Keratinocyte (primary cell): ENCODE measurements at regions not wholly inside any gene's neighbourhood (a gene's known extent, or its start where the extent isn't known, plus 50 kb on each side); places are given as distances from the start of the nearest gene placed in this dataset.

Experiments
- DNase-seq: peaks from one replicate; pipeline ENCODE4 v3.0.0-alpha.2; 2011; ENCODE audit warnings: low read depth, missing footprints, low spot score
- FAIRE-seq: peaks from 2 replicates; lab custom pipeline; 2011; peaks lifted over from hg19 to GRCh38; lab: Jason Lieb, UNC
- H2AFZ ChIP-seq: 2 replicates; pipeline ENCODE4 v1.6.0; 2012; ENCODE audit warnings: low read length, control low read depth, inconsistent platforms; ENCODE audit not compliant: control insufficient read depth
- H3K27ac ChIP-seq: 2 replicates; pipeline ENCODE4 v1.5.1; 2011; ENCODE audit warnings: low read length; ENCODE audit not compliant: control insufficient read depth, insufficient read depth
- H3K27me3 ChIP-seq: 3 replicates; pipeline ENCODE4 v1.6.0; 2011; ENCODE audit warnings: low read length; ENCODE audit not compliant: control insufficient read depth, insufficient read depth; ENCODE audit errors: extremely low read depth
- H3K36me3 ChIP-seq, 2 experiments: 2 replicates in 1 of 2; 3 replicates in 1 of 2; pipeline ENCODE4 v1.5.1; 2011; ENCODE audit warnings: low read length in 2 of 2, mild to moderate bottlenecking in 1 of 2; ENCODE audit not compliant: control insufficient read depth in 2 of 2, insufficient read depth in 2 of 2; ENCODE audit errors: extremely low read depth in 1 of 2
- H3K4me1 ChIP-seq: 3 replicates; pipeline ENCODE4 v1.5.1; 2011; ENCODE audit warnings: low read length; ENCODE audit not compliant: control insufficient read depth, insufficient read depth; ENCODE audit errors: extremely low read depth
- H3K4me2 ChIP-seq: 3 replicates; pipeline ENCODE4 v1.6.0; 2011; ENCODE audit warnings: low read depth, low read length; ENCODE audit not compliant: control insufficient read depth, insufficient read depth; ENCODE audit errors: extremely low read depth
- H3K4me3 ChIP-seq, 3 experiments: fragments of 200-600 bp in 1 of 3; sonication (generic) in 1 of 3; 2 replicates in 2 of 3; 3 replicates in 1 of 3; pipeline ENCODE4 v1.5.1; 2011 to 2016; ENCODE audit warnings: low read length in 3 of 3, mild to moderate bottlenecking in 3 of 3, control low read depth in 2 of 3, inconsistent platforms in 1 of 3, low read depth in 1 of 3, mixed read lengths in 1 of 3, mixed run types in 1 of 3, moderate library complexity in 1 of 3; ENCODE audit not compliant: control insufficient read depth in 2 of 3, insufficient read depth in 2 of 3; ENCODE audit errors: extremely low read depth in 1 of 3
- H3K79me2 ChIP-seq: 2 replicates; pipeline ENCODE4 v1.6.0; 2012; ENCODE audit warnings: low read length; ENCODE audit not compliant: control insufficient read depth, insufficient read depth
- H3K9ac ChIP-seq: 3 replicates; pipeline ENCODE4 v1.6.0; 2011; ENCODE audit warnings: low read length; ENCODE audit not compliant: control insufficient read depth, insufficient read depth; ENCODE audit errors: extremely low read depth
- H3K9me1 ChIP-seq: 3 replicates; pipeline ENCODE4 v1.6.0; 2011; ENCODE audit warnings: low read length; ENCODE audit not compliant: control insufficient read depth, insufficient read depth; ENCODE audit errors: extremely low read depth
- H3K9me3 ChIP-seq: 2 replicates; pipeline ENCODE4 v1.5.1; 2012; ENCODE audit warnings: low read depth, low read length; ENCODE audit not compliant: control insufficient read depth
- H4K20me1 ChIP-seq: 3 replicates; pipeline ENCODE4 v1.6.0; 2011; ENCODE audit warnings: low read length; ENCODE audit not compliant: control insufficient read depth, insufficient read depth; ENCODE audit errors: extremely low read depth
- CTCF ChIP-seq, 3 experiments: IDR thresholded peaks in 1 of 3; conservative IDR thresholded peaks in 1 of 3; optimal IDR thresholded peaks in 1 of 3; 2 replicates in 2 of 3; 3 replicates in 1 of 3; pipeline versions ENCODE3 to v1.5.1; 2011; ENCODE audit warnings: low read length in 3 of 3, mild to moderate bottlenecking in 3 of 3, moderate library complexity in 2 of 3, control low read depth in 1 of 3, inconsistent platforms in 1 of 3; ENCODE audit not compliant: insufficient read depth in 2 of 3; ENCODE audit errors: extremely low read depth in 1 of 3
- EZH2 ChIP-seq: IDR thresholded peaks from one replicate; pipeline ENCODE4 v1.6.1; 2012; ENCODE audit warnings: inconsistent platforms, mild to moderate bottlenecking, low read length, moderate library complexity
- dilution Hi-C: fragments of 300-500 bp; cut with MboI; formaldehyde crosslinking; loops from one replicate; pipeline ENCODE4 v1.7.0; 2020; ENCODE audit warnings: low sequenced_read_pairs; ENCODE audit not compliant: extremely low pct_ligation_motif_present

GRCh38 chr6:103177791-103178190 is 1681.9 kb downstream of the HACE1 start:
- TF ChIP-seq EZH2: no peak
- TF ChIP-seq CTCF (optimal IDR thresholded peaks at IDR 0.05 in 1 of 3, IDR thresholded peaks at IDR 0.05 in 1 of 3, conservative IDR thresholded peaks at IDR 0.05 in 1 of 3; ENCODE audit: extremely low read depth in 1 of 3, insufficient read depth in 2 of 3, low read length in 3 of 3): no peak
- H3K9me3 ChIP-seq: no peaks in the 10 kb centered on the region
- no peak for DNase-seq
- dilution Hi-C loops: no loop called here
- no peak overlapping the region for H2AFZ ChIP-seq
- H3K27ac ChIP-seq: no peak overlapping the region
- no peak overlapping the region for H3K4me3 ChIP-seq
- H3K36me3 ChIP-seq: no peaks in the 10 kb centered on the region
- no peaks in the 10 kb centered on the region for H3K9me1 ChIP-seq
- no peak overlapping the region for H3K9ac ChIP-seq
- H3K4me1 ChIP-seq: no peaks in the 10 kb centered on the region
- H3K27me3 ChIP-seq: no peaks in the 10 kb centered on the region
- no peaks in the 10 kb centered on the region for H3K79me2 ChIP-seq
- no peak overlapping the region for H3K4me2 ChIP-seq
- FAIRE-seq: no peak
- H4K20me1 ChIP-seq: no peaks in the 10 kb centered on the region

GRCh38 chr6:103175056-103175455 is 1684.7 kb downstream of the HACE1 start:
- H3K9me3 ChIP-seq: no peaks in the 10 kb centered on the region
- H3K36me3 ChIP-seq: no peaks in the 10 kb centered on the region
- H3K4me1 ChIP-seq: no peaks in the 10 kb centered on the region
- no peaks in the 10 kb centered on the region for H4K20me1 ChIP-seq
- no peaks in the 10 kb centered on the region for H3K27me3 ChIP-seq
- TF ChIP-seq EZH2 (no peak), CTCF (optimal IDR thresholded peaks at IDR 0.05 in 1 of 3, IDR thresholded peaks at IDR 0.05 in 1 of 3, conservative IDR thresholded peaks at IDR 0.05 in 1 of 3; ENCODE audit: extremely low read depth in 1 of 3, insufficient read depth in 2 of 3, low read length in 3 of 3) (no peak)
- no peak overlapping the region for H3K27ac ChIP-seq
- dilution Hi-C loops: no loop called here
- H3K4me2 ChIP-seq: no peak overlapping the region
- FAIRE-seq (no peak), DNase-seq (no peak)
- H3K79me2 ChIP-seq: no peaks in the 10 kb centered on the region
- no peak overlapping the region for H2AFZ ChIP-seq
- H3K9ac ChIP-seq: no peak overlapping the region
- H3K9me1 ChIP-seq: no peaks in the 10 kb centered on the region
- H3K4me3 ChIP-seq: no peak overlapping the region
